Stomach (tissue), 4 donors: ENCODE measurements at regions not wholly inside any gene's neighbourhood (a gene's known extent, or its start where the extent isn't known, plus 50 kb on each side); places are given as distances from the start of the nearest gene placed in this dataset.

ENCODE experiments used
- EP300 ChIP-seq: sonication (generic); formaldehyde crosslinking; IDR thresholded peaks from one replicate; pipeline ENCODE4 v1.6.1; 2017; ENCODE audit warnings: antibody characterized with exemption
- POLR2A ChIP-seq, 4 donors: fragments of 450-650 bp; IDR thresholded peaks; one replicate each; pipeline ENCODE4 v1.6.1; 2016; ENCODE audit warnings: antibody characterized with exemption in 4 of 4, control low read depth in 2 of 4, mild to moderate bottlenecking in 1 of 4, moderate library complexity in 1 of 4
- POLR2AphosphoS5 ChIP-seq, 3 donors: sonication (generic); formaldehyde crosslinking; IDR thresholded peaks; one replicate each; pipeline ENCODE4 v1.6.1; 2016; ENCODE audit warnings: antibody characterized with exemption in 3 of 3
- TF ChIP-seq, protein P1 (sequence below), 7 experiments: fragments of 450-650 bp in 4 of 7; fragments of 200-600 bp in 3 of 7; sonication (generic) in 3 of 7; IDR thresholded peaks; one replicate each; pipeline ENCODE4 v1.5.1; 2016 to 2019; ENCODE audit warnings: antibody characterized with exemption in 7 of 7, control low read depth in 2 of 7, mild to moderate bottlenecking in 1 of 7

DNA sequence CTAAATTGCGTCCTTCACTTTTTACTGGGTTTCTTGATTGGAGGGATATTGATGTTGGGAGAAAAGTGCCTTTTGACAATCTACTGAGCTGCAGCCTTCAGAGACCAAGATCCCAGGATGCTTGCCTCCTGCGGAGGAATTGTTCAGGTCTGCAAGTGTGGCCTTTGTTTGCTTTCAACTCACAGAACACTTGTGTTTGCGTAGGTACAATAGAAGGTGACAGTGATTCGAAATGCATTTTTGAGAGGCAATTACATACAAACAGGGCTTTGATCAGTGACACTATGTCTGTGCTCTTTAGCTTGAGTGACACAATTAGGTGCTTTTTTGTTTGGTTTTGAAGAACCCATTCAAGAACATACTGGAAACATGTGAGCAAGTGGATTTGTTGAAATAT, 600.6 kb downstream of the QKI start:
- TF ChIP-seq, protein P1, sequence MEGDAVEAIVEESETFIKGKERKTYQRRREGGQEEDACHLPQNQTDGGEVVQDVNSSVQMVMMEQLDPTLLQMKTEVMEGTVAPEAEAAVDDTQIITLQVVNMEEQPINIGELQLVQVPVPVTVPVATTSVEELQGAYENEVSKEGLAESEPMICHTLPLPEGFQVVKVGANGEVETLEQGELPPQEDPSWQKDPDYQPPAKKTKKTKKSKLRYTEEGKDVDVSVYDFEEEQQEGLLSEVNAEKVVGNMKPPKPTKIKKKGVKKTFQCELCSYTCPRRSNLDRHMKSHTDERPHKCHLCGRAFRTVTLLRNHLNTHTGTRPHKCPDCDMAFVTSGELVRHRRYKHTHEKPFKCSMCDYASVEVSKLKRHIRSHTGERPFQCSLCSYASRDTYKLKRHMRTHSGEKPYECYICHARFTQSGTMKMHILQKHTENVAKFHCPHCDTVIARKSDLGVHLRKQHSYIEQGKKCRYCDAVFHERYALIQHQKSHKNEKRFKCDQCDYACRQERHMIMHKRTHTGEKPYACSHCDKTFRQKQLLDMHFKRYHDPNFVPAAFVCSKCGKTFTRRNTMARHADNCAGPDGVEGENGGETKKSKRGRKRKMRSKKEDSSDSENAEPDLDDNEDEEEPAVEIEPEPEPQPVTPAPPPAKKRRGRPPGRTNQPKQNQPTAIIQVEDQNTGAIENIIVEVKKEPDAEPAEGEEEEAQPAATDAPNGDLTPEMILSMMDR (IDR thresholded peaks at IDR 0.05): no peak
- TF ChIP-seq POLR2AphosphoS5 (IDR thresholded peaks at IDR 0.05): no peak
- TF ChIP-seq EP300: no peak
- TF ChIP-seq POLR2A (IDR thresholded peaks at IDR 0.05): no peak
